ENCODE measurements at regions not wholly inside any gene's neighbourhood (a gene's known extent, or its start where the extent isn't known, plus 50 kb on each side); places are given as distances from the start of the nearest gene placed in this dataset.

DNA sequence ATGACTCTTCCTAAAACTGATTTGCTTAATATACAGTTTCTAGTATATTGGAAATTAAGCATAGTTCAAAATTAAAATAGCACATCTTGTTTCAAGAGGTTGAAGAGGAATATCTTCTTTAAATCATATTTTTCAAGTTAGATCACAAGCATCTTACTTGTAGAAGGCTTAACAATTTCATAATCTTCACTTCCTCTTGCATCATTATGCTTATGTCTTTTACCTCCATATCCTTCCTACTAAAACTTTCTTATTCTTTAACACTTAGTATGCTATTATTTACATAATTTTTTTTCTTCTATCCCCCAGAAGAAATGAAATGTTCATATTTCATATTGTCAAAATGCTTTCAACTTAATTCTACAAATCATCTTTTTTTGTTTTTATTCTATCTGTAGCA, 1354.9 kb upstream of the TMEFF2 start:
- DNase-seq (ENCODE audit: low read depth) = no peak

GRCh38 chr2:193542762-193543161, 1348.0 kb upstream of the TMEFF2 start:
- no peak for DNase-seq (ENCODE audit: low read depth)
- H3K4me3 ChIP-seq (ENCODE audit: low read depth, low read length) = no peak overlapping the region
- TF ChIP-seq, protein P1, sequence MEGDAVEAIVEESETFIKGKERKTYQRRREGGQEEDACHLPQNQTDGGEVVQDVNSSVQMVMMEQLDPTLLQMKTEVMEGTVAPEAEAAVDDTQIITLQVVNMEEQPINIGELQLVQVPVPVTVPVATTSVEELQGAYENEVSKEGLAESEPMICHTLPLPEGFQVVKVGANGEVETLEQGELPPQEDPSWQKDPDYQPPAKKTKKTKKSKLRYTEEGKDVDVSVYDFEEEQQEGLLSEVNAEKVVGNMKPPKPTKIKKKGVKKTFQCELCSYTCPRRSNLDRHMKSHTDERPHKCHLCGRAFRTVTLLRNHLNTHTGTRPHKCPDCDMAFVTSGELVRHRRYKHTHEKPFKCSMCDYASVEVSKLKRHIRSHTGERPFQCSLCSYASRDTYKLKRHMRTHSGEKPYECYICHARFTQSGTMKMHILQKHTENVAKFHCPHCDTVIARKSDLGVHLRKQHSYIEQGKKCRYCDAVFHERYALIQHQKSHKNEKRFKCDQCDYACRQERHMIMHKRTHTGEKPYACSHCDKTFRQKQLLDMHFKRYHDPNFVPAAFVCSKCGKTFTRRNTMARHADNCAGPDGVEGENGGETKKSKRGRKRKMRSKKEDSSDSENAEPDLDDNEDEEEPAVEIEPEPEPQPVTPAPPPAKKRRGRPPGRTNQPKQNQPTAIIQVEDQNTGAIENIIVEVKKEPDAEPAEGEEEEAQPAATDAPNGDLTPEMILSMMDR (conservative IDR thresholded peaks at IDR 0.05; ENCODE audit: low read depth, low read length) = no peak

More for the DNA sequence above, 1354.9 kb upstream of the TMEFF2 start:
- TF ChIP-seq, protein P1 (conservative IDR thresholded peaks at IDR 0.05; ENCODE audit: low read depth, low read length) = no peak
- H3K4me3 ChIP-seq (ENCODE audit: low read depth, low read length) = no peak overlapping the region

DNA sequence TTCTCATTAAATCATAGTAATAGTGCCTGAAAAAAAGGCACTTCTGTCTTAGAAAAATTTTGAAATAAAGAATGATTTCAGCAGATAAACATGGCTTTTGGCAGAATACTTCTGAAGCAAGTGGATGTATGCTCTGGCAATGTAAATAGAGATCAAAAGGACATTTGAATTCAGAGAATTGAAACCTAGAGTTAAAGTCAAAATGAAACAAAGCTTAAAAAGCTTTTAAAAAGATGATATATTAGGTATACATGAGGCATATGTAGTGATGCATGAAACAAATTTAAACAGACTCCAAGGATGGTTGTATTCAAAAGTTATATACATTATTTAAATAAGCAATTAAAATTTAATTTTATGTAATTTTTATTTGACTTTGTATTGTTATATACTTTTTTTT, 1344.5 kb upstream of the TMEFF2 start:
- TF ChIP-seq, protein P1 (conservative IDR thresholded peaks at IDR 0.05; ENCODE audit: low read depth, low read length) = no peak
- H3K4me3 ChIP-seq (ENCODE audit: low read depth, low read length) = no peak overlapping the region
- no peak for DNase-seq (ENCODE audit: low read depth)

DNA sequence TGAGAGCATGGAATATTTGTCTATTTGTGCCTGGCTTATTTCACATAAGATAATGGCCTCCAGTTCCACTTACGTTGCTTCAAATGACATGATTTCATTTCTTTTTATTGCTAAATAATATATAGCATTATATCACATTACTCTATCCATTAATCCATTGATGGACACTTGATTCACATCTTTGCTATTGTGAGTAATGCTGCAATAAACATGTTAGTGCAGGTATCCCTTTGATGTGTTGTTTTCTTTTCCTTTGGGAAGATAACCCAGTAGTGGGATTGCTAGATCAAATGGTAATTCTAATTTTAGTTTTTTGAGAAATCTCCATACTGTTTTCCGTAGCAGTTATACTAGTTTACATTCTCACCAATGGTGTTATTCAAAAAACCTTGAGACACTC, 1343.3 kb upstream of the TMEFF2 start:
- H3K4me3 ChIP-seq (ENCODE audit: low read depth, low read length) = no peak overlapping the region
- TF ChIP-seq, protein P1 (conservative IDR thresholded peaks at IDR 0.05; ENCODE audit: low read depth, low read length) = no peak
- no peak for DNase-seq (ENCODE audit: low read depth)

DNA sequence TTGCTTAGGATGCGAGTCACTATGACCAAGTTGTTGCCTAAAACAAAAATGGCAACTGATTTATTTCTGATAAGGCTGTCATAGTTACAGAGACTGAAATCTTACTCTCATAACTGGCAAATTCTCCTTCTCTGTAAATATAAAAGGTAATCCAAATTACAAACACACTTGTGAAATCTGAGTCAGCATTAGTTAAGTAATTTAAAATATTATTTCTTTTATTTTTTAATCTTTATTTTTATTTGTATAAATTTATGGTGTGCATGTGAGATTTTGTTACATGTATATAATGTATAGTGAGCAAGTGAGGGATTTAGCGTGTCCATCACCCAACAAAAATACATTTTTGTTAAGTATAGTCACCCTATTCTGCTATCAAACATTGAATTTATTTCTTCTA, 1342.8 kb upstream of the TMEFF2 start:
- no peak overlapping the region for H3K4me3 ChIP-seq (ENCODE audit: low read depth, low read length)
- TF ChIP-seq, protein P1 (conservative IDR thresholded peaks at IDR 0.05; ENCODE audit: low read depth, low read length) = no peak
- no peak for DNase-seq (ENCODE audit: low read depth)

DNA sequence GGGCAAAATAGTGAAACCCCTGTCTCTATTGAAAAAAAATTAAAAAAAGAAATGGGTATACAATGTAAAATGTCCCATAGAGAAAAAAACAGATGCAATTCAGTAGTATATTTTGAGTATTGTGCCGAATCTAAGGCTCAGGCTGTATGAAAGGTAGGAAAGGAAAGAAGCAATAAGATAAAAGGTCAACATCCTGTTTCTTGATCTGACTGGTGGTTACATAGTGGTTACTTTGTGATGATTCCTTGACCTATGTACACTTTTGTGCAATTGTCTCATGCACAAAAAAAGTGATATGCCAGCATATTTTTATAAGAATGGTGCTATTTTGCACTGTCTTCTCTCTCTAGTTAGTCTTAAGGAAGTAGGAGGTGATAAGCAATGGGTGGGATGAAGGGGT, 1333.7 kb upstream of the TMEFF2 start:
- TF ChIP-seq, protein P1 (conservative IDR thresholded peaks at IDR 0.05; ENCODE audit: low read depth, low read length) = no peak
- DNase-seq (ENCODE audit: low read depth) = no peak
- no peak overlapping the region for H3K4me3 ChIP-seq (ENCODE audit: low read depth, low read length)

GRCh38 chr2:193527146-193527545, 1332.4 kb upstream of the TMEFF2 start:
- TF ChIP-seq, protein P1 (conservative IDR thresholded peaks at IDR 0.05; ENCODE audit: low read depth, low read length) = no peak
- no peak overlapping the region for H3K4me3 ChIP-seq (ENCODE audit: low read depth, low read length)
- peak; percentile 10 for DNase-seq (ENCODE audit: low read depth)
